Omental fat pad (tissue), 3 donors: ENCODE measurements at regions not wholly inside any gene's neighbourhood (a gene's known extent, or its start where the extent isn't known, plus 50 kb on each side); places are given as distances from the start of the nearest gene placed in this dataset.

Source experiments
- ATAC-seq: fragments of 150-250 bp; one replicate; pipeline ENCODE4 v1.9.1; 2016; ENCODE audit warnings: mild to moderate bottlenecking, moderate library complexity; ENCODE audit not compliant: low FRiP score
- DNase-seq: peaks from one replicate; pipeline ENCODE4 v3.0.0-alpha.2; 2019; ENCODE audit warnings: low spot score
- TF ChIP-seq, protein P1 (sequence below), 3 donors: fragments of 450-650 bp; IDR thresholded peaks; one replicate each; pipeline ENCODE4 v1.5.1; 2016 to 2017; ENCODE audit warnings: antibody characterized with exemption in 3 of 3, mild to moderate bottlenecking in 3 of 3, moderate library complexity in 2 of 3

DNA sequence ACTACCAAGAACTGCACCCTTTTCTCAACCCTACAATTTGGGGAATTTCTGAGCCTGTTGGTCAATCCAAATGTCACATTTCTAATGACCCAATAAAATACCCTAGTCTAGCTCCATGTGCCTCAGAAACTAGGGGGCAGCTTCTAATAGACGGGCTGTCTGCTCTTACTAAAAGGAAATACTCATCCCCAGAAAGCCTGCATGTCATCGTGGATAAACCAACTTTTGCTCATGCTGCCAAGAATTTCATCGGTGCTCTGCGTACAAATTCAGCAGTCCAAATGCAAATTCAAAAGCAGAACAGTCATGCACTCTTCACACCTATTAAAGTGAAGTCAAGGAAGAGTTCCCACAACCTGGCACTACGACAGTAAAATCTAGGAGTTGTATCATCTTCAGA, 377.3 kb downstream of the LNPK start:
- DNase-seq: no peak
- TF ChIP-seq, protein P1, sequence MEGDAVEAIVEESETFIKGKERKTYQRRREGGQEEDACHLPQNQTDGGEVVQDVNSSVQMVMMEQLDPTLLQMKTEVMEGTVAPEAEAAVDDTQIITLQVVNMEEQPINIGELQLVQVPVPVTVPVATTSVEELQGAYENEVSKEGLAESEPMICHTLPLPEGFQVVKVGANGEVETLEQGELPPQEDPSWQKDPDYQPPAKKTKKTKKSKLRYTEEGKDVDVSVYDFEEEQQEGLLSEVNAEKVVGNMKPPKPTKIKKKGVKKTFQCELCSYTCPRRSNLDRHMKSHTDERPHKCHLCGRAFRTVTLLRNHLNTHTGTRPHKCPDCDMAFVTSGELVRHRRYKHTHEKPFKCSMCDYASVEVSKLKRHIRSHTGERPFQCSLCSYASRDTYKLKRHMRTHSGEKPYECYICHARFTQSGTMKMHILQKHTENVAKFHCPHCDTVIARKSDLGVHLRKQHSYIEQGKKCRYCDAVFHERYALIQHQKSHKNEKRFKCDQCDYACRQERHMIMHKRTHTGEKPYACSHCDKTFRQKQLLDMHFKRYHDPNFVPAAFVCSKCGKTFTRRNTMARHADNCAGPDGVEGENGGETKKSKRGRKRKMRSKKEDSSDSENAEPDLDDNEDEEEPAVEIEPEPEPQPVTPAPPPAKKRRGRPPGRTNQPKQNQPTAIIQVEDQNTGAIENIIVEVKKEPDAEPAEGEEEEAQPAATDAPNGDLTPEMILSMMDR (IDR thresholded peaks at IDR 0.05): no peak
- ATAC-seq: no peak

DNA sequence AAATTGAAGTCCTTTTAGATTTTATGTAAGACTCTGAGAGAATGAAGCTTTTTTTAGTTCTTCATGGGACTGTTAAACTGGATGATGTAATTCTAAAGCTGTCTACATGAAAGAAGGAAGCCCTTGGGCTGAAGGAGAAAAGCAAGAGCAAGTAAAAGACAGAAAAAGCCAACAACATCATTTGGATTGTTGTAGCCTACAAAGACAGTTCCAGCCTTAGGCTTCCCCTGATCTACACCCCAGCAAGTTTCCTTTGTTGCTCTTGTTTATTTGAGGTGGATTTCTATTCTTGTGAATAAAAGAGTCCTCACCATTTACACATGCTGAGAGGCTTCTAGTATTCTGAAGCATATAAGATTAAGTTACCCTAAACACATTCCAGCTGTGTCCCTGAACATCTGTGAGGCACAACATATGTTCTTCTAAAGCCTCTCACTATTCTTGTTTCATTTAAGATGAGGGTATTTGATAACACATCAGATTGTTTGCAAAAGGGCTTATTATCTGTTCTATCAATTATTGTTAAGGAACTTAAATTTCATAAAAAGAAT, 377.8 kb downstream of the LNPK start:
- ATAC-seq: no peak
- TF ChIP-seq, protein P1 (IDR thresholded peaks at IDR 0.05): no peak
- DNase-seq: no peak

DNA sequence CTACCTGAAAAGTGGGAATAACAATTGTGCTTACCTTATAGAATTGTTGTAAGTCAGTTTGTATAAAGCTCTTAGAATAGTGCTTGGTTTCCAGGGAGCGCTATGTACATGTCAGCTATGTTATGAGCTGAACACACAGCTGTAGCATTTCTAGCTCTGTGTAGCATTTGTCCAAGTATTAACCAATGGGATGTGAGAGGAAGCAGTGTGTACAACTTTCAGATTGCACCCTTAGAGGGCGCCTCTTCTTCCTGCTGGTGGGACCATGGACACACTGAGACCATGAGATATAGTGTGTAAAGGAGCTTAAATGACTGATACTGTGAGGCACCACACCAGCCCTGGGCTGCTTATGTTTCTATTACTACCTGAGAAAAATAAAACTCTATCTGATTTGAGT, 380.2 kb downstream of the LNPK start:
- ATAC-seq (no peak), DNase-seq (no peak)
- TF ChIP-seq, protein P1 (IDR thresholded peaks at IDR 0.05): no peak

DNA sequence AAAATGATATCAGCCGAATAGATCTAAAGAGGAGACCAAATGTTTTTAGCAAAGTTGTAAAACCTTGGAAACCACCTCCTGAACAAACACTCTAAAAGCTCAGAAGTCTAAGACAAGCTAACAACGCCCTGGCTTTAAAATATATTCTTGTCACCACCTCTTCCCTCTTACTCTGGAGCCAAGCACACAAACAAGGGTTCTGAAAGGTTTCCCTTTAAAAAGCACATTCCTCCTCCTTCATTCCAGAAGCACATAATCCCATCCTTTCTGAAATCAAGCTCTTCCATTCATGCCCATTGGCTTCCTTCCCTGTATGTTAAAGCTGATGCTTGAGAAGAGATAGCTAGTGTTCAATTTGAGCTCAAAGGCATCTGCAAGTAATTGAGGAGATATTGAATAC, 382.0 kb downstream of the LNPK start:
- TF ChIP-seq, protein P1 (IDR thresholded peaks at IDR 0.05): no peak
- no peak for DNase-seq
- no peak for ATAC-seq

DNA sequence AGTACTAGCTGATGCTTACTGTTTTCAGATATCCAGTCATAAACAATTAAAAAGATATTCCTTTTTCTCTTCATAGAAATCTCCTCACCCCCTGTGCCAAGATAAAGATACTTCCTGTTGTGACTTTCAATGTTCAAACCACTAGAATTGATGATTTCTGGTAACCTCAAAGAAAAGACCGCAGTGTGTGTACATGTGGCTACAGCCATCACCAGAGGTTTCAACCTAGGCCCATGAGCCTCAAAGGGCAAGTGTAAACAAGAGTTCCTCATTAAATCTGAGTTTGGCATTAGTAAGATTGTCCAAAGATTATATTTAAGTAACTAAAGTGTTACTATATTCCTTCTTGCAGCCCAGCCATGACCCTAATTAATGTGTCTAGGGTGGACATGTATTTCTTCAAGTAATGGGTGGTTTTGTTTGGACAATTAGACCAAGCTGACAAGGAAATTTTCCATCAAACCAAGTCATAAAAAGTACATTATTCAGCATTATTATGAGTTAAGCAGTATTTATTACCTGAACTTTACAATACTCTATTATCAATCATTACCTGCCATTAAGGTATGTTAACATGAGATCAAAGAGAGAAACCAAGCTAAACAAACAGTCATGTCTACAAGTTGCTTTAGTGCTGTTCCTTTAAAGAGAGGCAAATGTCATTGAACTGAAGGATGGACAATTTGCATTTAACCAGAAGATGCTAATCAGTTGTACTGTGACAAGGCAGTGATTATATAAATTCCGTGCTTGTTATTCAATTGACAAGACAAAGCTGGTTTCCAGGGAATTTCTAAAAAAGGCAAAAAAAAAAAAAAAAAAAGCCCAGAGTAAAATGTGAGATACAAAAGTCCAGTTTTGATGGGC, 382.7 kb downstream of the LNPK start:
- TF ChIP-seq, protein P1 (IDR thresholded peaks at IDR 0.05): no peak
- ATAC-seq: no peak
- DNase-seq: no peak

DNA sequence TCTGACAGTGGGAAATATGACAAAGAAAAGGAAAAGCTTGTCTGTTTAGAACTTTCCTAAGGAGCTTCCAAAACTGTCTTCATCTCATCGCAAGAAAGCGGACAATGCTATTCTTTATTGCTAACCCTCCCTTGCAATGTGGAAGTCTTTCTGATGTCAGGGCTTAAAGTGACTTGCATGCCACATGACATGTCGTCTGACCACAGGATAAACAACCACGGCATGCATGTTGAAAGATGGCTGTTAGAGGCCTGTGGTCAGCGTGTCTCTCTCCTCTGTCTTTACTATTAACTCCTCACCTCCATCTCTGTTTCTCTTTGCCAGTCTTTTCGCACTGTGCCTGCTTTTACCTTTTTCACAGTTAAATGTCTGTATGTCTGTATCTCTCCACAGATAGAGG, 389.8 kb downstream of the LNPK start:
- ATAC-seq: no peak
- TF ChIP-seq, protein P1 (IDR thresholded peaks at IDR 0.05): no peak
- no peak for DNase-seq
